Naive B cell (primary cell): ENCODE measurements at regions not wholly inside any gene's neighbourhood (a gene's known extent, or its start where the extent isn't known, plus 50 kb on each side); places are given as distances from the start of the nearest gene placed in this dataset.
"Not testable (repeated sequence)": the region's sequence is repeated elsewhere in the genome, so short reads cannot be mapped to it uniquely, and the experiment has no call there.

Experiments
- ATAC-seq, 2 donors: fragments of 150-1000 bp; cut with Tn5 transposase; 2 replicates each; pipeline ENCODE4 v1.10.0; 2021; ENCODE audit warnings: low read depth in 2 of 2, mild to moderate bottlenecking in 2 of 2, moderate library complexity in 2 of 2
- DNase-seq: peaks from one replicate; pipeline ENCODE4 v3.0.0; 2022
- H3K27ac Mint-ChIP-seq, 6 donors: one replicate each; pipeline ENCODE4 v1.8.0; 2020 to 2022; ENCODE audit warnings: mild to moderate bottlenecking in 6 of 6, mixed read lengths in 6 of 6, moderate library complexity in 5 of 6, inconsistent platforms in 2 of 6
- H3K27me3 Mint-ChIP-seq, 3 donors: one replicate each; pipeline ENCODE4 v1.8.0; 2021 to 2022; ENCODE audit warnings: mixed read lengths in 3 of 3, mild to moderate bottlenecking in 1 of 3
- H3K36me3 Mint-ChIP-seq, 2 donors: one replicate each; pipeline ENCODE4 v1.8.0; 2020 to 2022; ENCODE audit warnings: mixed read lengths in 2 of 2, inconsistent platforms in 1 of 2, mild to moderate bottlenecking in 1 of 2
- H3K4me1 Mint-ChIP-seq, 3 donors: one replicate each; pipeline ENCODE4 v1.8.0; 2020 to 2022; ENCODE audit warnings: mixed read lengths in 3 of 3, inconsistent platforms in 1 of 3, mild to moderate bottlenecking in 1 of 3, moderate library complexity in 1 of 3
- H3K4me3 Mint-ChIP-seq, 8 donors: one replicate each; pipeline ENCODE4 v1.8.0; 2020 to 2022; ENCODE audit warnings: mild to moderate bottlenecking in 8 of 8, mixed read lengths in 8 of 8, moderate library complexity in 8 of 8, inconsistent platforms in 2 of 8
- H3K9me3 Mint-ChIP-seq, 7 donors: one replicate each; pipeline ENCODE4 v1.8.0; 2020 to 2022; ENCODE audit warnings: mixed read lengths in 7 of 7, mild to moderate bottlenecking in 5 of 7, inconsistent platforms in 2 of 7, moderate library complexity in 1 of 7

- H3K9me3 Mint-ChIP-seq = peaks cover 0 to 9% (median 3%) of the 10 kb centered on the region in 7 donors
- no peak for DNase-seq
- H3K4me1 Mint-ChIP-seq = no peaks in the 10 kb centered on the region
- no peaks in the 10 kb centered on the region for H3K36me3 Mint-ChIP-seq
- H3K27ac Mint-ChIP-seq = no peak overlapping the region
- no peak for ATAC-seq
- no peak overlapping the region for H3K4me3 Mint-ChIP-seq
- H3K27me3 Mint-ChIP-seq = no peaks in the 10 kb centered on the region
Measured at GRCh38 chr3:137695351-137695750, 68.8 kb upstream of the SOX14 start.

- ATAC-seq (no peak), DNase-seq (no peak)
- peaks cover 0 to 11% (median 9%) of the 10 kb centered on the region in 3 donors for H3K27me3 Mint-ChIP-seq
- no peak overlapping the region for H3K4me3 Mint-ChIP-seq
- H3K27ac Mint-ChIP-seq = no peak overlapping the region
- peaks cover 2 to 19% (median 8%) of the 10 kb centered on the region in 7 donors for H3K9me3 Mint-ChIP-seq
- no peaks in the 10 kb centered on the region for H3K4me1 Mint-ChIP-seq
- H3K36me3 Mint-ChIP-seq = no peaks in the 10 kb centered on the region
Measured at GRCh38 chr3:137709011-137709601, 55.0 kb upstream of the SOX14 start.

- H3K27me3 Mint-ChIP-seq, H3K4me1 Mint-ChIP-seq, DNase-seq, ATAC-seq, H3K27ac Mint-ChIP-seq, H3K4me3 Mint-ChIP-seq, H3K36me3 Mint-ChIP-seq: not testable (repeated sequence)
- H3K9me3 Mint-ChIP-seq = peaks cover 3 to 32% (median 13%) of the 10 kb centered on the region in 7 donors
Measured at GRCh38 chr3:137713965-137714364, 50.1 kb upstream of the SOX14 start.
